ENCODE measurements at regions not wholly inside any gene's neighbourhood (a gene's known extent, or its start where the extent isn't known, plus 50 kb on each side); places are given as distances from the start of the nearest gene placed in this dataset.

GRCh38 chr1:218996362-218996761 lies 177.3 kb upstream of the LYPLAL1 start:
- H3K4me2 ChIP-seq (ENCODE audit: low read depth, low read length): no peak overlapping the region

GRCh38 chr1:219000005-219000404 lies 173.7 kb upstream of the LYPLAL1 start:
- Histone ChIP-seq H3K4me1 (ENCODE audit: insufficient read depth, low read length) (no peaks in the 10 kb centered on the region), H3K27ac (ENCODE audit: extremely low read length, insufficient read depth, low read length) (no peak overlapping the region), H2AFZ (ENCODE audit: low read length) (no peak overlapping the region), H3K4me3 (replicated peaks in 1 of 3; ENCODE audit: insufficient read depth in 1 of 3, low read depth in 2 of 3, low read length in 3 of 3) (no peak overlapping the region), H4K20me1 (ENCODE audit: insufficient read depth, low read length) (no peaks in the 10 kb centered on the region), H3K4me2 (ENCODE audit: low read depth, low read length) (no peak overlapping the region), H3K79me2 (ENCODE audit: insufficient read depth, low read length) (no peaks in the 10 kb centered on the region), H3K36me3 (replicated peaks in 1 of 2; ENCODE audit: control insufficient read depth in 1 of 2, insufficient read depth in 2 of 2, low read length in 2 of 2) (no peaks in the 10 kb centered on the region), H3K27me3 (ENCODE audit: control insufficient read depth in 1 of 2, insufficient read depth in 2 of 2, low read length in 2 of 2) (no peaks in the 10 kb centered on the region), H3K9ac (ENCODE audit: insufficient read depth, low read depth, low read length) (no peak overlapping the region), H3K9me3 (ENCODE audit: low read length) (peaks cover 4% of the 10 kb centered on the region; the same call in 1 of the 2 replicates)
- TF ChIP-seq MYNN (CRISPR knock-in tag; IDR thresholded peaks at IDR 0.05; ENCODE audit: low read depth) (no peak), MAFK (conservative IDR thresholded peaks at IDR 0.05 in 1 of 2, IDR thresholded peaks at IDR 0.05 in 1 of 2; ENCODE audit: low read length in 2 of 2) (peak; percentile 74 to 82), FOXA3 (CRISPR knock-in tag; IDR thresholded peaks at IDR 0.05) (no peak), MAFF (IDR thresholded peaks at IDR 0.05; ENCODE audit: low read depth, low read length) (peak; percentile 71), ZNF496 (CRISPR knock-in tag; IDR thresholded peaks at IDR 0.05; ENCODE audit: insufficient replicate concordance) (no peak), SRSF1 (optimal IDR thresholded peaks at IDR 0.05; ENCODE audit: low read depth, low read length) (no peak)
- no peak for ATAC-seq
- FAIRE-seq: no peak
- DNase-seq (ENCODE audit: low spot score): no peak
- POLR2A ChIA-PET: no interaction called here
- in situ Hi-C loops (cut with HindIII; ENCODE audit: extremely low pct_ligation_motif_present, low pct_unique_long_range_greater_than_20kb) (no loop called here), intact Hi-C loops (cut with micrococcal nuclease; ENCODE audit: unreplicated experiment) (no loop called here)
- CTCF ChIA-PET (ENCODE audit: low intra/inter-chr PET ratio, low total read pairs): no interaction called here
- WGBS (ENCODE audit: low lambda C conversion rate): 0% methylated on average over 1 of the region's 1 CpG
- no TSS peak for BruUV-seq (replicated peaks)

More at GRCh38 chr1:218996362-218996761, 177.3 kb upstream of the LYPLAL1 start:
- Histone ChIP-seq H3K27me3 (ENCODE audit: control insufficient read depth in 1 of 2, insufficient read depth in 2 of 2, low read length in 2 of 2) (no peaks in the 10 kb centered on the region), H3K27ac (ENCODE audit: extremely low read length, insufficient read depth, low read length) (no peak overlapping the region), H2AFZ (ENCODE audit: low read length) (no peak overlapping the region), H3K4me3 (replicated peaks in 1 of 3; ENCODE audit: insufficient read depth in 1 of 3, low read depth in 2 of 3, low read length in 3 of 3) (no peak overlapping the region), H4K20me1 (ENCODE audit: insufficient read depth, low read length) (no peaks in the 10 kb centered on the region), H3K9ac (ENCODE audit: insufficient read depth, low read depth, low read length) (no peak overlapping the region), H3K4me1 (ENCODE audit: insufficient read depth, low read length) (no peaks in the 10 kb centered on the region), H3K9me3 (ENCODE audit: low read length) (no peaks in the 10 kb centered on the region), H3K79me2 (ENCODE audit: insufficient read depth, low read length) (no peaks in the 10 kb centered on the region), H3K36me3 (replicated peaks in 1 of 2; ENCODE audit: control insufficient read depth in 1 of 2, insufficient read depth in 2 of 2, low read length in 2 of 2) (no peaks in the 10 kb centered on the region)
- BruUV-seq (replicated peaks): no TSS peak
- no peak for FAIRE-seq
- no peak for ATAC-seq
- DNase-seq (ENCODE audit: low spot score): no peak
- POLR2A ChIA-PET: no interaction called here
- TF ChIP-seq MIER3 (CRISPR knock-in tag; IDR thresholded peaks at IDR 0.05; ENCODE audit: borderline replicate concordance) (no peak), PLSCR1 (CRISPR knock-in tag; IDR thresholded peaks at IDR 0.05; ENCODE audit: borderline replicate concordance) (no peak), EP300 (IDR thresholded peaks at IDR 0.05; ENCODE audit: low read depth in 2 of 2, low read length in 2 of 2) (no peak), EP300 (CRISPR knock-in tag; IDR thresholded peaks at IDR 0.05; ENCODE audit: borderline replicate concordance) (no peak), TRIM22 (IDR thresholded peaks at IDR 0.05) (no peak)
- CTCF ChIA-PET (ENCODE audit: low intra/inter-chr PET ratio, low total read pairs): no interaction called here
- intact Hi-C loops (cut with micrococcal nuclease; ENCODE audit: unreplicated experiment): loop anchor here (10.0 kb wide), 1 partner anchor 318 kb away; no protein-coding TSS in a partner anchor
- in situ Hi-C loops (cut with HindIII; ENCODE audit: extremely low pct_ligation_motif_present, low pct_unique_long_range_greater_than_20kb): loop anchor here (25.0 kb wide), 1 partner anchor 659 kb away; the partner anchor contains the start of gene TGFB2

Measured in HepG2 (cell line).